HEK293 (cell line): ENCODE measurements at regions not wholly inside any gene's neighbourhood (a gene's known extent, or its start where the extent isn't known, plus 50 kb on each side); places are given as distances from the start of the nearest gene placed in this dataset.

Experiments used
- CTCF ChIA-PET: fragments of 350-600 bp; formaldehyde crosslinking; extraction: SDS; loops from one replicate; lab custom pipeline; 2021; ENCODE audit warnings: antibody characterized with exemption; lab: Yijun Ruan, JAX
- POLR2A ChIA-PET: fragments of 300-600 bp; formaldehyde crosslinking; extraction: SDS; loops from one replicate; lab custom pipeline; 2020; ENCODE audit warnings: antibody characterized with exemption, inconsistent platforms; lab: Yijun Ruan, JAX
- H3K27ac ChIP-seq: fragments of 200-500 bp; sonication (Bioruptor generic); 2 replicates; pipeline ENCODE4 v1.5.1; 2014; ENCODE audit warnings: low read depth, low read length, control low read depth, inconsistent platforms; ENCODE audit errors: extremely low read depth
- H3K36me3 ChIP-seq, 2 experiments: fragments of 200-500 bp in 1 of 2; sonication (Bioruptor generic) in 1 of 2; 1 replicate in 1 of 2; 2 replicates in 1 of 2; pipeline ENCODE4 v1.5.1; 2014 to 2017; ENCODE audit warnings: inconsistent platforms in 2 of 2, low read length in 2 of 2; ENCODE audit not compliant: control insufficient read depth in 2 of 2, insufficient read depth in 1 of 2
- H3K4me1 ChIP-seq: fragments of 200-500 bp; sonication (Bioruptor generic); 2 replicates; pipeline ENCODE4 v1.5.1; 2014; ENCODE audit warnings: mild to moderate bottlenecking, low read length, inconsistent platforms; ENCODE audit not compliant: control insufficient read depth, insufficient read depth
- H3K4me3 ChIP-seq: 2 replicates; pipeline ENCODE4 v1.5.1; 2011; ENCODE audit warnings: low read depth, mild to moderate bottlenecking, control low read depth, low read length, moderate library complexity
- H3K9me3 ChIP-seq: fragments of 200-500 bp; sonication (Bioruptor generic); 2 replicates; pipeline ENCODE4 v1.5.1; 2014; ENCODE audit warnings: low read depth, low read length, inconsistent platforms; ENCODE audit not compliant: control insufficient read depth, insufficient read depth
- GFI1B ChIP-seq: fragments of 450-650 bp; formaldehyde crosslinking; IDR thresholded peaks from 2 replicates; pipeline ENCODE4 v1.5.1; 2016; ENCODE audit warnings: missing biosample characterization, missing genetic modification characterization
- HOXC10 ChIP-seq: sonication (generic); formaldehyde crosslinking; IDR thresholded peaks from 2 replicates; pipeline ENCODE4 v1.8.1; 2023; ENCODE audit warnings: mild to moderate bottlenecking, missing genetic modification reagents
- MEIS1 ChIP-seq: sonication (generic); formaldehyde crosslinking; IDR thresholded peaks from 2 replicates; pipeline ENCODE4 v1.8.1; 2022; ENCODE audit warnings: missing genetic modification reagents, mild to moderate bottlenecking, borderline replicate concordance
- MZF1 ChIP-seq: fragments of 450-650 bp; formaldehyde crosslinking; IDR thresholded peaks from 2 replicates; pipeline ENCODE4 v1.5.1; 2017; ENCODE audit warnings: missing biosample characterization, missing genetic modification characterization, borderline replicate concordance
- OSR2 ChIP-seq: fragments of 450-650 bp; formaldehyde crosslinking; IDR thresholded peaks from 2 replicates; pipeline ENCODE4 v1.5.1; 2016; ENCODE audit warnings: missing biosample characterization, missing genetic modification characterization
- PRDM1 ChIP-seq: fragments of 450-650 bp; formaldehyde crosslinking; IDR thresholded peaks from 2 replicates; pipeline ENCODE4; 2016; ENCODE audit warnings: missing biosample characterization, missing genetic modification characterization
- RBAK ChIP-seq: fragments of 450-650 bp; formaldehyde crosslinking; IDR thresholded peaks from 2 replicates; pipeline ENCODE4 v1.5.1; 2016; ENCODE audit warnings: missing biosample characterization, missing genetic modification characterization
- SP7 ChIP-seq: fragments of 450-650 bp; formaldehyde crosslinking; IDR thresholded peaks from 2 replicates; pipeline ENCODE4 v1.5.1; 2016; ENCODE audit warnings: missing biosample characterization, missing genetic modification characterization
- YY1 ChIP-seq: fragments of 450-650 bp; formaldehyde crosslinking; IDR thresholded peaks from 2 replicates; pipeline ENCODE4 v1.5.1; 2018; ENCODE audit warnings: missing biosample characterization, missing genetic modification characterization
- ZBTB1 ChIP-seq: fragments of 450-650 bp; formaldehyde crosslinking; IDR thresholded peaks from 2 replicates; pipeline ENCODE4 v1.5.1; 2016; ENCODE audit warnings: missing biosample characterization, missing genetic modification characterization
- ZBTB20 ChIP-seq: fragments of 450-650 bp; formaldehyde crosslinking; IDR thresholded peaks from 2 replicates; pipeline ENCODE4 v1.5.1; 2016; ENCODE audit warnings: missing biosample characterization, missing genetic modification characterization
- ZFHX2 ChIP-seq: fragments of 450-650 bp; formaldehyde crosslinking; conservative IDR thresholded peaks from 2 replicates; pipeline ENCODE4 v1.5.1; 2016; ENCODE audit warnings: missing biosample characterization, missing genetic modification characterization
- ZFP37 ChIP-seq: fragments of 450-650 bp; formaldehyde crosslinking; IDR thresholded peaks from 2 replicates; pipeline ENCODE4 v1.5.1; 2016; ENCODE audit warnings: missing biosample characterization, missing genetic modification characterization
- ZNF112 ChIP-seq: fragments of 450-650 bp; formaldehyde crosslinking; IDR thresholded peaks from 2 replicates; pipeline ENCODE4 v1.5.0; 2017; ENCODE audit warnings: missing biosample characterization, missing genetic modification characterization
- ZNF169 ChIP-seq: fragments of 450-650 bp; formaldehyde crosslinking; IDR thresholded peaks from 2 replicates; pipeline ENCODE4 v1.5.1; 2016; ENCODE audit warnings: missing biosample characterization, missing genetic modification characterization
- ZNF221 ChIP-seq: fragments of 450-650 bp; formaldehyde crosslinking; IDR thresholded peaks from 2 replicates; pipeline ENCODE4 v1.5.1; 2017; ENCODE audit warnings: missing biosample characterization, missing genetic modification characterization, borderline replicate concordance
- ZNF248 ChIP-seq: fragments of 450-650 bp; formaldehyde crosslinking; IDR thresholded peaks from 2 replicates; pipeline ENCODE4 v1.5.1; 2017; ENCODE audit warnings: missing biosample characterization, missing genetic modification characterization
- ZNF416 ChIP-seq: fragments of 450-650 bp; formaldehyde crosslinking; IDR thresholded peaks from 2 replicates; pipeline ENCODE4 v1.5.1; 2016; ENCODE audit warnings: missing biosample characterization, missing genetic modification characterization
- ZNF426 ChIP-seq: fragments of 450-650 bp; formaldehyde crosslinking; IDR thresholded peaks from 2 replicates; pipeline ENCODE4 v1.5.1; 2017; ENCODE audit warnings: missing biosample characterization, missing genetic modification characterization, mild to moderate bottlenecking, inconsistent platforms, moderate library complexity
- ZNF433 ChIP-seq: fragments of 450-650 bp; formaldehyde crosslinking; IDR thresholded peaks from 2 replicates; pipeline ENCODE4 v1.5.1; 2016; ENCODE audit warnings: missing biosample characterization, missing genetic modification characterization, low read depth
- ZNF529 ChIP-seq: fragments of 450-650 bp; formaldehyde crosslinking; IDR thresholded peaks from 2 replicates; pipeline ENCODE4 v1.5.1; 2017; ENCODE audit warnings: missing genetic modification characterization, missing biosample characterization; ENCODE audit not compliant: insufficient replicate concordance
- ZNF530 ChIP-seq: fragments of 450-650 bp; formaldehyde crosslinking; IDR thresholded peaks from 2 replicates; pipeline ENCODE4 v1.5.1; 2016; ENCODE audit warnings: low read depth, missing biosample characterization, missing genetic modification characterization
- ZNF585B ChIP-seq: fragments of 450-650 bp; formaldehyde crosslinking; IDR thresholded peaks from 2 replicates; pipeline ENCODE4 v1.5.1; 2016; ENCODE audit warnings: missing biosample characterization, missing genetic modification characterization
- ZNF623 ChIP-seq: fragments of 450-650 bp; formaldehyde crosslinking; IDR thresholded peaks from 2 replicates; pipeline ENCODE4 v1.5.1; 2016; ENCODE audit warnings: missing biosample characterization, missing genetic modification characterization
- ZNF658 ChIP-seq: fragments of 450-650 bp; formaldehyde crosslinking; IDR thresholded peaks from 2 replicates; pipeline ENCODE4; 2016; ENCODE audit warnings: missing biosample characterization, missing genetic modification characterization
- ZNF76 ChIP-seq: fragments of 450-650 bp; formaldehyde crosslinking; IDR thresholded peaks from 2 replicates; pipeline ENCODE4; 2016; ENCODE audit warnings: low read depth, missing biosample characterization, missing genetic modification characterization, borderline replicate concordance
- ZNF792 ChIP-seq: fragments of 450-650 bp; formaldehyde crosslinking; IDR thresholded peaks from 2 replicates; pipeline ENCODE4 v1.5.1; 2016; ENCODE audit warnings: missing biosample characterization, missing genetic modification characterization
- ZSCAN16 ChIP-seq: fragments of 450-650 bp; formaldehyde crosslinking; IDR thresholded peaks from 2 replicates; pipeline ENCODE4 v1.5.1; 2016; ENCODE audit warnings: missing biosample characterization, missing genetic modification characterization
- TF ChIP-seq, protein P1 (sequence below): fragments of 450-650 bp; formaldehyde crosslinking; IDR thresholded peaks from 2 replicates; pipeline ENCODE4 v1.5.1; 2016; ENCODE audit warnings: missing biosample characterization, missing genetic modification characterization, borderline replicate concordance

GRCh38 chr2:2716771-2717170 lies 385.7 kb upstream of the MYT1L start (continued):
- no peak for TF ChIP-seq GFI1B (tag by site-specific recombination)

- Histone ChIP-seq H3K36me3 (no peaks in the 10 kb centered on the region), H3K9me3 (no peaks in the 10 kb centered on the region), H3K4me1 (no peaks in the 10 kb centered on the region), H3K4me3 (no peak overlapping the region), H3K27ac (no peak overlapping the region)
- CTCF ChIA-PET = interaction anchor here (1.3 kb wide), 1 partner anchor 17 kb away, joined by 3 read pairs; no protein-coding TSS in a partner anchor
- TF ChIP-seq ZNF112 (tag by site-specific recombination) = no peak
- POLR2A ChIA-PET = no interaction called here
Measured at GRCh38 chr2:2715036-2715818, 384.2 kb upstream of the MYT1L start.

- Histone ChIP-seq H3K4me1 (no peaks in the 10 kb centered on the region), H3K27ac (no peak overlapping the region), H3K9me3 (no peaks in the 10 kb centered on the region), H3K36me3 (no peaks in the 10 kb centered on the region), H3K4me3 (no peak overlapping the region)
- TF ChIP-seq ZNF169 (tag by site-specific recombination) (no peak), ZBTB20 (tag by site-specific recombination) (no peak), ZNF585B (tag by site-specific recombination) (no peak), OSR2 (no peak), ZBTB1 (tag by site-specific recombination) (no peak), ZNF416 (tag by site-specific recombination) (no peak), RBAK (tag by site-specific recombination) (no peak), ZFHX2 (tag by site-specific recombination) (no peak)
- CTCF ChIA-PET = interaction anchor here (1.3 kb wide), 1 partner anchor 16 kb away, joined by 3 read pairs; no protein-coding TSS in a partner anchor
- POLR2A ChIA-PET = no interaction called here
Measured at GRCh38 chr2:2714408-2714807, 383.3 kb upstream of the MYT1L start.

DNA sequence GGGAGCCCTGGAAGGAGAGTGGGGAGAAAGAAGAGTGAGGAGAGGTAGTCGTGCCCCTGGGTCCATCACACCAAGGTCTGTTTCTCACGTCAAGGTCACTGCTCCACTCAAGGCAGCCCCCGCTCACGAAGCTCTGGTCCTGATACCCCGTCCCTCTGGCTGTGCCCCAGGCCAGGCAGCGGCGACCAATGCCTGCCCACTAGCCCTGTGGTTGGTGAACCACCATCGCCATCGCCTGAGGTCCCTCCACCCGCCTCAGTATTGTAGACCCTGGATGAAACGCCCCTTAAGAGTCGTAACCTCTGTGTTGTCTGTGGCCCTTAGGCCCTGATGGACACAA lies 378.3 kb upstream of the MYT1L start:
- Histone ChIP-seq H3K4me3 (no peak overlapping the region), H3K36me3 (no peaks in the 10 kb centered on the region), H3K9me3 (no peaks in the 10 kb centered on the region), H3K27ac (no peak overlapping the region), H3K4me1 (no peaks in the 10 kb centered on the region)
- ChIA-PET CTCF (no interaction called here), POLR2A (no interaction called here)
- TF ChIP-seq ZNF792 (tag by site-specific recombination) (no peak), ZNF433 (tag by site-specific recombination) (no peak), ZNF248 (tag by site-specific recombination) (no peak), ZNF221 (tag by site-specific recombination) (no peak), ZNF76 (tag by site-specific recombination) (no peak), ZNF530 (tag by site-specific recombination) (no peak), ZNF658 (tag by site-specific recombination) (no peak), PRDM1 (no peak), YY1 (tag by site-specific recombination) (no peak), HOXC10 (no peak), MEIS1 (CRISPR knock-in tag) (no peak), SP7 (tag by site-specific recombination) (no peak), ZFP37 (tag by site-specific recombination) (no peak), ZNF623 (tag by site-specific recombination) (no peak), MZF1 (tag by site-specific recombination) (no peak), ZNF529 (tag by site-specific recombination) (no peak), ZNF426 (tag by site-specific recombination) (no peak), ZSCAN16 (tag by site-specific recombination) (no peak)
- TF ChIP-seq, protein P1, sequence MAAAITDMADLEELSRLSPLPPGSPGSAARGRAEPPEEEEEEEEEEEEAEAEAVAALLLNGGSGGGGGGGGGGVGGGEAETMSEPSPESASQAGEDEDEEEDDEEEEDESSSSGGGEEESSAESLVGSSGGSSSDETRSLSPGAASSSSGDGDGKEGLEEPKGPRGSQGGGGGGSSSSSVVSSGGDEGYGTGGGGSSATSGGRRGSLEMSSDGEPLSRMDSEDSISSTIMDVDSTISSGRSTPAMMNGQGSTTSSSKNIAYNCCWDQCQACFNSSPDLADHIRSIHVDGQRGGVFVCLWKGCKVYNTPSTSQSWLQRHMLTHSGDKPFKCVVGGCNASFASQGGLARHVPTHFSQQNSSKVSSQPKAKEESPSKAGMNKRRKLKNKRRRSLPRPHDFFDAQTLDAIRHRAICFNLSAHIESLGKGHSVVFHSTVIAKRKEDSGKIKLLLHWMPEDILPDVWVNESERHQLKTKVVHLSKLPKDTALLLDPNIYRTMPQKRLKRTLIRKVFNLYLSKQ (tag by site-specific recombination) = no peak
